Trophoblast cell (in vitro differentiated cells and primary cell): ENCODE measurements at regions not wholly inside any gene's neighbourhood (a gene's known extent, or its start where the extent isn't known, plus 50 kb on each side); places are given as distances from the start of the nearest gene placed in this dataset.
A peak's percentile ranks its signal among the peaks of the same experiment; 100 is the strongest.

Experiments
- DNase-seq, 2 donors: peaks; one replicate each; pipeline ENCODE4 v3.0.0-alpha.2; 2016
- H2AFZ ChIP-seq: 2 replicates; pipeline ENCODE4 v1.6.1; 2013; ENCODE audit warnings: low read length, moderate library complexity, mild to moderate bottlenecking; ENCODE audit not compliant: insufficient read depth, poor library complexity
- H2AK5ac ChIP-seq: 2 replicates; pipeline ENCODE4 v1.6.1; 2013; ENCODE audit warnings: mild to moderate bottlenecking, low read length
- H2BK120ac ChIP-seq: 2 replicates; pipeline ENCODE4 v1.6.1; 2013; ENCODE audit warnings: low read length, mild to moderate bottlenecking, moderate library complexity; ENCODE audit not compliant: insufficient read depth, poor library complexity
- H2BK12ac ChIP-seq: 2 replicates; pipeline ENCODE4 v1.6.1; 2013; ENCODE audit warnings: mild to moderate bottlenecking, low read length, moderate library complexity
- H2BK5ac ChIP-seq: 2 replicates; pipeline ENCODE4 v1.6.1; 2013; ENCODE audit warnings: low read length, low read depth, moderate library complexity, mild to moderate bottlenecking; ENCODE audit not compliant: poor library complexity
- H3K14ac ChIP-seq: 2 replicates; pipeline ENCODE4 v1.6.1; 2013; ENCODE audit warnings: mild to moderate bottlenecking, low read length
- H3K18ac ChIP-seq: 2 replicates; pipeline ENCODE4 v1.6.1; 2013; ENCODE audit warnings: mild to moderate bottlenecking, low read length
- H3K23ac ChIP-seq: 2 replicates; pipeline ENCODE4 v1.6.1; 2013; ENCODE audit warnings: low read length
- H3K27ac ChIP-seq: 2 replicates; pipeline ENCODE4 v1.5.1; 2013; ENCODE audit warnings: low read depth, mild to moderate bottlenecking, inconsistent platforms, low read length, moderate library complexity
- H3K27me3 ChIP-seq: 2 replicates; pipeline ENCODE4 v1.6.1; 2013; ENCODE audit warnings: inconsistent platforms, mild to moderate bottlenecking, low read length, moderate library complexity; ENCODE audit not compliant: insufficient read depth
- H3K36me3 ChIP-seq, 2 experiments: 1 replicate in 1 of 2; 2 replicates in 1 of 2; pipeline ENCODE4 v1.6.1; 2013; ENCODE audit warnings: low read length in 2 of 2, mild to moderate bottlenecking in 2 of 2, moderate library complexity in 1 of 2; ENCODE audit not compliant: insufficient read depth in 2 of 2, control insufficient read depth in 1 of 2
- H3K4ac ChIP-seq: 2 replicates; pipeline ENCODE4 v1.6.1; 2013; ENCODE audit warnings: low read depth, mild to moderate bottlenecking, low read length, moderate library complexity
- H3K4me1 ChIP-seq, 2 experiments: 1 replicate in 1 of 2; 2 replicates in 1 of 2; pipeline ENCODE4 v1.6.1; 2013; ENCODE audit warnings: low read length in 2 of 2, mild to moderate bottlenecking in 2 of 2, moderate library complexity in 1 of 2; ENCODE audit not compliant: insufficient read depth in 2 of 2, control insufficient read depth in 1 of 2
- H3K4me2 ChIP-seq: 2 replicates; pipeline ENCODE4 v1.6.1; 2013; ENCODE audit warnings: inconsistent platforms, mild to moderate bottlenecking, low read length, moderate library complexity
- H3K4me3 ChIP-seq: 2 replicates; pipeline ENCODE4 v1.5.1; 2013; ENCODE audit warnings: mild to moderate bottlenecking, low read depth, low read length, inconsistent platforms
- H3K79me1 ChIP-seq: one replicate; pipeline ENCODE4 v1.6.1; 2013; ENCODE audit warnings: low read length
- H3K79me2 ChIP-seq: 2 replicates; pipeline ENCODE4 v1.6.1; 2013; ENCODE audit warnings: low read length, mild to moderate bottlenecking; ENCODE audit not compliant: control insufficient read depth, insufficient read depth, poor library complexity
- H3K9ac ChIP-seq: 2 replicates; pipeline ENCODE4 v1.6.1; 2013; ENCODE audit warnings: mild to moderate bottlenecking, low read length
- H3K9me3 ChIP-seq: 2 replicates; pipeline ENCODE4 v1.6.1; 2013; ENCODE audit warnings: low read depth, mild to moderate bottlenecking, control low read depth, inconsistent platforms, low read length; ENCODE audit not compliant: insufficient read depth
- H4K12ac ChIP-seq: 2 replicates; pipeline ENCODE4 v1.6.1; 2013; ENCODE audit warnings: low read depth, mild to moderate bottlenecking, low read length, moderate library complexity
- H4K8ac ChIP-seq: 2 replicates; pipeline ENCODE4 v1.6.1; 2013; ENCODE audit warnings: low read depth, mild to moderate bottlenecking, low read length, moderate library complexity
- H4K91ac ChIP-seq: one replicate; pipeline ENCODE4 v1.6.1; 2013; ENCODE audit warnings: low read depth, mild to moderate bottlenecking, low read length, moderate library complexity
- WGBS: extraction: QIAGEN DNeasy Blood & Tissue Kit; methylation state at CpG from one replicate; pipeline ENCODE4 v1.1.7; 2013; ENCODE audit warnings: missing lambda C conversion rate; ENCODE audit not compliant: insufficient read length, insufficient coverage; ENCODE audit errors: extremely low coverage; 5-methylcytosine and 5-hydroxymethylcytosine counted together

DNA sequence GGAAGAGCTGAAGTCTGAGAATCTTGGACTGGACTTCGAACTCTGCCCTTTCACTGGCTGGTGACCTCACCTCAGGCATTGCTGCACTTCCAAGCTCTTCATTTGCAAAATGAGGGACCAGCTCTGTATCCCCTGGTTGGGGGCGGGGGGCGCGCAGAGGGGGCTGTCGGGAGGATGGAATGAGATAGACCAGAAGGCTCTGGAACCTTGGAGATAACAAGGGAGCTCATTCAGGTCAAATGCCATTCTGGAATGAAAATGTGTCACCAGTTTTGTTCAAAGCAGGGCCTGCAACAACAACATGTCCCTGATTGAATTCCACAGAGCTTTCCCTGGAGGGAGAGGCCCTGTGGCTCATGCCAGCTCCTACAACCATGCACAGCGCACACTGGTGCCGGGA is 370.5 kb downstream of the MN1 start:
- no peak overlapping the region for H2BK12ac ChIP-seq

DNA sequence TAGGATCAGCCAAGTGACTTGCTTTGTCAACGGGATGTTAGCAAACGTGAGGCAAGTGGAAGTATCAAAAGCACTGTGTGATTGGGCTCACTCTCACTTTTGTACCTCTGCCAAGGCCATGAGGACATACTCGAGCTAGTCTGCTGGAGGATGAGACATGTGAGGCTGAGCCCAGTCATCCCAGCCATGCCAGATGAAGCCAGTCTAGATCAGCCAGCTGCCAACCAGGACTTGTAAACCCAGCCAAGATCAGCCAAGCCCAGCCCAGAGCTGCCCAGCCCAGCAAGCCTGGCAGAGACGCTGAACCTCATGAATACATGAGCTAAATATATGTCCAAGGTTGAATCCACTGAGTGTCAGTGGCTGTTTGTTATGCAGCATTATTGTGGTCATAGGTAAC is 369.7 kb downstream of the MN1 start:
- H3K4me3 ChIP-seq = no peak overlapping the region
- peak overlapping the region; percentile 64 for H4K91ac ChIP-seq
- peak overlapping the region; percentile 72 for H2BK120ac ChIP-seq
- H4K12ac ChIP-seq = no peak overlapping the region
- no peaks in the 10 kb centered on the region for H3K79me2 ChIP-seq
- H3K36me3 ChIP-seq = no peaks in the 10 kb centered on the region
- no peak overlapping the region for H3K9ac ChIP-seq
- no CpG with 5 or more reads among the region's 4 CpGs for WGBS
- H3K27me3 ChIP-seq = no peaks in the 10 kb centered on the region
- H3K27ac ChIP-seq = no peak overlapping the region
- peaks cover 34 to 39% of the 10 kb centered on the region in 2 experiments for H3K4me1 ChIP-seq
- no peak overlapping the region for H3K4me2 ChIP-seq
- peaks cover 26% of the 10 kb centered on the region for H3K79me1 ChIP-seq
- peak overlapping the region; percentile 10 for H3K14ac ChIP-seq
- peak overlapping the region; percentile 48 for H2BK5ac ChIP-seq
- peak overlapping the region; percentile 27 for H2AK5ac ChIP-seq
- H4K8ac ChIP-seq = peak overlapping the region; percentile 6
- H2BK12ac ChIP-seq = peak overlapping the region; percentile 19
- peaks cover 6% of the 10 kb centered on the region for H3K9me3 ChIP-seq
- peak overlapping the region; percentile 3 for H3K18ac ChIP-seq
- no peak overlapping the region for H2AFZ ChIP-seq
- no peak overlapping the region for H3K23ac ChIP-seq
- DNase-seq = no peak
- no peak overlapping the region for H3K4ac ChIP-seq

More for the DNA sequence above, 370.5 kb downstream of the MN1 start:
- peak overlapping the region; percentile 64 for H4K91ac ChIP-seq
- no peak overlapping the region for H4K8ac ChIP-seq
- H3K4ac ChIP-seq = no peak overlapping the region
- no peak overlapping the region for H2BK120ac ChIP-seq
- H2AK5ac ChIP-seq = no peak overlapping the region
- no peak overlapping the region for H3K9ac ChIP-seq
- peak overlapping the region; percentile 60 for H3K27ac ChIP-seq
- WGBS = no CpG with 5 or more reads among the region's 7 CpGs
- H3K79me1 ChIP-seq = peaks cover 24% of the 10 kb centered on the region
- H3K4me3 ChIP-seq = no peak overlapping the region
- no peaks in the 10 kb centered on the region for H3K79me2 ChIP-seq
- no peaks in the 10 kb centered on the region for H3K27me3 ChIP-seq
- no peak overlapping the region for H3K18ac ChIP-seq
- H3K4me2 ChIP-seq = peak overlapping the region; percentile 28
- peak overlapping the region; percentile 48 for H2BK5ac ChIP-seq
- H4K12ac ChIP-seq = no peak overlapping the region
- peak overlapping the region; percentile 46 for H3K14ac ChIP-seq
- peak in 1 of 2 donors; percentile 27 for DNase-seq
- H3K36me3 ChIP-seq = no peaks in the 10 kb centered on the region
- peaks cover 6% of the 10 kb centered on the region for H3K9me3 ChIP-seq
- H3K23ac ChIP-seq = no peak overlapping the region
- H3K4me1 ChIP-seq = peaks cover 29 to 33% of the 10 kb centered on the region in 2 experiments
- H2AFZ ChIP-seq = no peak overlapping the region

- Histone ChIP-seq H3K27ac (peak overlapping the region; percentile 5), H3K36me3 (no peaks in the 10 kb centered on the region), H3K14ac (peak overlapping the region; percentile 10), H4K91ac (peak overlapping the region; percentile 22), H3K79me2 (no peaks in the 10 kb centered on the region), H3K9me3 (peaks cover 6% of the 10 kb centered on the region), H3K18ac (peak overlapping the region; percentile 1), H2AK5ac (no peak overlapping the region), H3K4me2 (no peak overlapping the region), H3K27me3 (no peaks in the 10 kb centered on the region), H3K23ac (no peak overlapping the region), H2BK120ac (peak overlapping the region; percentile 16), H2BK5ac (peak overlapping the region; percentile 3), H3K4ac (no peak overlapping the region), H4K8ac (peak overlapping the region; percentile 11), H2BK12ac (peak overlapping the region; percentile 34), H3K4me3 (no peak overlapping the region), H3K4me1 (peaks cover 35 to 39% of the 10 kb centered on the region in 2 experiments), H2AFZ (no peak overlapping the region), H4K12ac (no peak overlapping the region), H3K79me1 (peaks cover 26% of the 10 kb centered on the region), H3K9ac (no peak overlapping the region)
- WGBS = no CpG with 5 or more reads among the region's 1 CpG
- no peak for DNase-seq
These were observed 368.5 kb downstream of the MN1 start for GRCh38 chr22:27433099-27433498.

DNA sequence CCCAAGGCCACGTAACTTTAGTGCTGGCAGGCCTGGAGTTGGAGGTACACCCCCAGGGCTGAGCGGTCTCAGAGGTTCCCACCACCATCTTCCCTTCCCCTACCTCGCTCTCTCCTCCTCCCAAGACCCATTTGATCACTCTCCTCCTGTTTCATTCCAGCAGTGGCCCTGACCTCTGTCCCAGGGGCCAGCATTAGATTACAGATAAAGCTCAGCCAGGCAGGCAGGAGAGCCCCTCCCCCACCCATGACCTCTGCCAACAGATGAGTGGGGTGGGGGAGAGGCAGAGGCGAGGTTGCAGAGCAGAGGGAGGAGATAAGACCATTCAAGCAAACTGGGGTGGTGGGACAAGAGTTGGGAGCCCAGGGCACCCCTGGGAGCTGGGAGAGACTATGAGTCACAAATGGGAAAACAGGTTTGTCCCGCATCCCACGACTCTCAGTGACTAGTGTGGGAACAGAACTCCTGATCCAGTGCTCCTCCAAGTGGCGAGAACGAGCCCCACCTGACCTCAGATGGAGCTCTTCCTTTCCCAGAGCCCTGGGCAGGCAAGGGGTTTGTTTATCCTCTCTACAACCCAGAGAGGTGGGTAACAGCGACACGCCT is 367.9 kb downstream of the MN1 start:
- Histone ChIP-seq H3K79me1 (peaks cover 26% of the 10 kb centered on the region), H4K8ac (peak overlapping the region; percentile 11), H4K91ac (peak overlapping the region; percentile 85), H2AFZ (no peak overlapping the region), H2BK120ac (peak overlapping the region; percentile 50), H3K9me3 (peaks cover 6% of the 10 kb centered on the region), H3K18ac (peak overlapping the region; percentile 56), H3K4me2 (no peak overlapping the region), H3K4ac (peak overlapping the region; percentile 16), H3K9ac (no peak overlapping the region), H3K79me2 (no peaks in the 10 kb centered on the region), H3K36me3 (no peaks in the 10 kb centered on the region), H3K27me3 (no peaks in the 10 kb centered on the region), H2BK12ac (peak overlapping the region; percentile 55), H3K4me1 (peaks cover 35 to 39% of the 10 kb centered on the region in 2 experiments), H2BK5ac (peak overlapping the region; percentile 4), H3K4me3 (no peak overlapping the region), H3K27ac (peak overlapping the region; percentile 5), H2AK5ac (peak overlapping the region; percentile 24), H3K14ac (peak overlapping the region; percentile 43), H4K12ac (no peak overlapping the region), H3K23ac (no peak overlapping the region)
- no CpG with 5 or more reads among the region's 10 CpGs for WGBS
- peak; percentile 12 to 52 for DNase-seq
